HepG2 (cell line): ENCODE measurements at regions not wholly inside any gene's neighbourhood (a gene's known extent, or its start where the extent isn't known, plus 50 kb on each side); places are given as distances from the start of the nearest gene placed in this dataset.
A peak's percentile ranks its signal among the peaks of the same experiment; 100 is the strongest.

Experiments
- ARID5B ChIP-seq: IDR thresholded peaks from 2 replicates; pipeline ENCODE4 v1.4.0; 2020; ENCODE audit warnings: mild to moderate bottlenecking, missing genetic modification reagents
- DZIP1 ChIP-seq: sonication (generic); formaldehyde crosslinking; IDR thresholded peaks from 2 replicates; pipeline ENCODE4 v1.5.0; 2020; ENCODE audit warnings: mild to moderate bottlenecking, missing genetic modification reagents
- FOXO1 ChIP-seq: sonication (generic); formaldehyde crosslinking; IDR thresholded peaks from 2 replicates; pipeline ENCODE4 v1.4.0; 2020; ENCODE audit warnings: missing genetic modification reagents
- RERE ChIP-seq: IDR thresholded peaks from 2 replicates; pipeline ENCODE4 v1.6.1; 2016; ENCODE audit warnings: low read depth, missing genetic modification reagents, missing compliant biosample characterization
- SKI ChIP-seq: fragments of 450-650 bp; IDR thresholded peaks from one replicate; pipeline ENCODE4 v1.6.1; 2018; ENCODE audit warnings: mild to moderate bottlenecking; ENCODE audit not compliant: partially characterized antibody
- SOX5 ChIP-seq: IDR thresholded peaks from 2 replicates; pipeline ENCODE4 v1.6.1; 2016; ENCODE audit warnings: borderline replicate concordance
- TFDP2 ChIP-seq: sonication (generic); formaldehyde crosslinking; IDR thresholded peaks from 2 replicates; pipeline ENCODE4 v1.4.0; 2020; ENCODE audit warnings: missing genetic modification reagents
- TOE1 ChIP-seq: sonication (generic); formaldehyde crosslinking; IDR thresholded peaks from 2 replicates; pipeline ENCODE4 v1.4.0; 2020; ENCODE audit warnings: mild to moderate bottlenecking, missing genetic modification reagents
- USF2 ChIP-seq, 2 experiments: sonication (generic) in 1 of 2; formaldehyde crosslinking in 1 of 2; IDR thresholded peaks; 2 replicates each; pipeline versions ENCODE4 v1.5.1 to v1.6.1; 2011 to 2020; ENCODE audit warnings: borderline replicate concordance in 1 of 2, low read depth in 1 of 2, low read length in 1 of 2, mild to moderate bottlenecking in 1 of 2, missing genetic modification reagents in 1 of 2, moderate library complexity in 1 of 2
- ZMYM4 ChIP-seq: sonication (generic); formaldehyde crosslinking; IDR thresholded peaks from 2 replicates; pipeline ENCODE4 v1.8.1; 2023; ENCODE audit warnings: mild to moderate bottlenecking, missing genetic modification reagents
- ZNF329 ChIP-seq: sonication (generic); formaldehyde crosslinking; IDR thresholded peaks from 2 replicates; pipeline ENCODE4 v1.9.0; 2021; ENCODE audit warnings: low read depth, mild to moderate bottlenecking, missing genetic modification reagents
- ZNF597 ChIP-seq: sonication (generic); formaldehyde crosslinking; IDR thresholded peaks from 2 replicates; pipeline ENCODE4 v1.5.0; 2020; ENCODE audit warnings: missing genetic modification reagents

- TF ChIP-seq USF2 (IDR thresholded peaks at IDR 0.05; ENCODE audit: low read depth, low read length), result peak; percentile 36; the same call in 1 of the 2 replicates
- no peak for TF ChIP-seq USF2 (CRISPR knock-in tag; IDR thresholded peaks at IDR 0.05; ENCODE audit: borderline replicate concordance)
- no peak for TF ChIP-seq ZNF597 (CRISPR knock-in tag)
- TF ChIP-seq TOE1 (CRISPR knock-in tag), result no peak
- no peak for TF ChIP-seq ZNF329
- peak; percentile 78 for TF ChIP-seq ARID5B (CRISPR knock-in tag)
- no peak for TF ChIP-seq TFDP2 (CRISPR knock-in tag)
- TF ChIP-seq RERE (CRISPR knock-in tag), result no peak
- TF ChIP-seq SKI, result no peak
- TF ChIP-seq FOXO1 (CRISPR knock-in tag), result no peak
- TF ChIP-seq SOX5 (CRISPR knock-in tag), result peak; percentile 28; the same call in 1 of the 2 replicates
- TF ChIP-seq ZMYM4 (CRISPR knock-in tag), result 0 out of 2 replicates have a peak, but pooled peaks have one; percentile 34
- no peak for TF ChIP-seq DZIP1 (CRISPR knock-in tag)
Measured at GRCh38 chr4:123488916-123489315, 92.3 kb downstream of the SPRY1 start (continued).
